ENCODE measurements at regions not wholly inside any gene's neighbourhood (a gene's known extent, or its start where the extent isn't known, plus 50 kb on each side); places are given as distances from the start of the nearest gene placed in this dataset.

- TF ChIP-seq CTCF (IDR thresholded peaks at IDR 0.05) (no peak), RAD21 (IDR thresholded peaks at IDR 0.05; ENCODE audit: low read length) (no peak), MAX (IDR thresholded peaks at IDR 0.05; ENCODE audit: low read depth) (no peak), EZH2phosphoT487 (IDR thresholded peaks at IDR 0.05; ENCODE audit: borderline replicate concordance, low read depth) (no peak), SMC3 (IDR thresholded peaks at IDR 0.05; ENCODE audit: low read depth, low read length) (no peak)
These were observed 50.8 kb upstream of the RAP2C start for GRCh38 chrX:132270021-132270420.

Data from SK-N-SH (cell line).